ENCODE measurements at regions not wholly inside any gene's neighbourhood (a gene's known extent, or its start where the extent isn't known, plus 50 kb on each side); places are given as distances from the start of the nearest gene placed in this dataset.
"Not testable (repeated sequence)": the region's sequence is repeated elsewhere in the genome, so short reads cannot be mapped to it uniquely, and the experiment has no call there.

DNA sequence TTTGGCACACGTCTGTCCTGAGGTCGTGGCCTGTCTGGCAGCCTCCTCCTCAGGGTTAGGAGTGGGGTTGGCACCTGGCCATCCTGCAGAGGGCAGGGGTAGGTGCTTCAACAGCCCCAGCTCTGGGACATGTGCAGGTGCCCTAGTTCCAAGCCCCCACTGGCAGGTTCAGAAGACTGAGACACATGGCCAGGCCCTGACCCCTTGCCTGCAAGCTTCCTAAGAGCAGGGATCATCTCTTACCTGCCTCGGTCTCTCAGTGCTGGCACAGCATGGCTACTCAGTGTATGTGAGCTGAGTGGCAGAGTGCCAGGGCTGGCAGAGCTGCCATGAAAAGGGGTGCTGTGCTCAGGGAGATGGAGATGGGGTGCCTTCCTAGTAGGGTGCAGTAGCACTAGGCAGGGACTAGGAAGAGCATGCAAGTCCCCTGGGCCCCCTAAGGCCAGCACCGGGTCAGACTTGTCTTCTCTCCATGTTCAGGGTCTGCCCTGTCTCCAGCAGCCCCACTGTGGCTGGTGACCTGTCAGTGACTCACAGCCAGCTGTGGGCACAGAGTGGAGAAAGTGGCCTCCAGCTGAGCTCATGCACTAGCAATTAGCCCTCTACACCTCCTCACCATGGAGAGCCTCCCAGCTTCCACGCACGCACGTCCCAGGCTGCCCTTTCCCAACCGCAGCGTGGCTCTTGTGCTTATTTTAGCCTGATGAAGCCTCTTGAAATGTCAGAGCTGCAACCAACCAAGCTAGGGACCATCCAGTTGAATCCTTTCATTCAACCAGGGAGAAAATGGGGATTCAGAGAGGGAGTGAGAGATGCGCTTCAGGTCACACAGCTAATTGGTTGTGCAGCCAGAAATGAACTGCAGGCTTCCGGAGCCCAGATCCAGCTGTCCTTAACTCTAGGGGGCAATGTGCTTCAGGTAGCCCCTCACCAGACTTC, 116.6 kb downstream of the MRPL14 start:
- no peak for DNase-seq

DNA sequence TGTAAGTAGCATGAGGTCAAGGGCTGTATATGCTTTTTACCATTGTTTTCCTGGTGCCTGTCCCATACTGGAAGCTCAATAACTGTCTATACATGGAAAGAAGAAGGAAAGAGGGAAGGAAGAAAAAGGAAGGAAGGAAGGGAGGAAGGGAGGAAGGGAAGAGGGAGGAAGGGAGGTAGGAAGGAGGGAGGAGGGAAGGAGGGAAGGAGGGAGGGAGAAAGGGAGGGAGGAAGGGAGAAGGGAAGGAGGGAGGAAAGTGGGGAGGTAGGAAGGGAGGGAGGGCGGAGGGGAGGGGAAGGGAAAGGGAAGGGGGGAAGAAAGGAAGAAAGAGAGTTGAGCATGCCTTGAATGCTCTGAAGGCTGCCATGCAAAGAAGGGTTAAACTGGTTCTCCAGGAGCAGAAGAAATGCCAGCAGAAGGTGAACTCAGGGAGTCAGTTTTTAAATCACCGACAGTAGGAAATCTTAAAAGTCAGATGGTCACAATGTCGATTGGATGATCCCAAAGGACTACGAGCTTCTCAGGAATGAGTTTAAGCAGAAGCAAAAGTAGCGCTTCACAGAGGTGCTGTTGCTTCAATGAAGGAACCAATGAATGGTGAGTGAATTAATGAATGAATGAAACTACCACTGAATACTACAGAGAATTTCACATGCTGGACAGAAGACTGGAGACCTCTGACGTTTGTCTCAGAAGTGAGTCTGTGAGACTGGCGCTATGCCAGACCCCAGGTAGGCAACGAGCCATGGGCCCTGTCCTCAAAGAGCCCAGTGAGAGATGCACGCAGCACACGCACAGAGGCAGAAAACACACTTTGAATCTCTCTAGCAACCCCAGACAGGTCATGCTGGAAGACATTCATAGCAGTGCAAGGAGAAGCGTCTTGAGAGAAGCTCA, 117.6 kb downstream of the MRPL14 start:
- no peak for DNase-seq

DNA sequence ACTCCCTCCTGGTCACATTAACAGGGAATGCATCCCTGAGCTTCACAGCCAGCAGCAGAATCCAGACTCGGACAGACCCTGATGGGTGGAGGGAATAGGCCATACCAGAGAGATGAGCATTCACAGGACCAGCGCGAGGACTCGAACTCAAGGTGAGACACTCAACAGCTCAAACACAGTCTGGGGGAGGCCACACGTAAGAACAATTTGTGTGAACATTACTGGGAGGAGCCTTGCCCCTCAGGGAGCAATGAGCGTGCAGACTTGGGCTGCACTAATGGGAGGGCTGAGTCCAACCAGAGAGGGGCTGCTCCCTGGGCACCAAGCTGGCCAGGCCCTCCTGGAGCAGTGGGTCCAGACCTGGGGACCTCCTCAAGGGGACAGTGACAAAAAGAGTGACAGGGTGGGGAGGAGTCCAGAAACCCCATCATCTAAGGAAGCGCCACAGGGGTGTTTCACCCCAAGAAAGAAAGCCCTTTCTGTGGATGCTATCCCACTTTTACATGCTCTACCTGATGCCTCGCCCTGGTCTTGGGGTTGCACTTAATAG, 118.4 kb downstream of the MRPL14 start:
- DNase-seq = no peak

DNA sequence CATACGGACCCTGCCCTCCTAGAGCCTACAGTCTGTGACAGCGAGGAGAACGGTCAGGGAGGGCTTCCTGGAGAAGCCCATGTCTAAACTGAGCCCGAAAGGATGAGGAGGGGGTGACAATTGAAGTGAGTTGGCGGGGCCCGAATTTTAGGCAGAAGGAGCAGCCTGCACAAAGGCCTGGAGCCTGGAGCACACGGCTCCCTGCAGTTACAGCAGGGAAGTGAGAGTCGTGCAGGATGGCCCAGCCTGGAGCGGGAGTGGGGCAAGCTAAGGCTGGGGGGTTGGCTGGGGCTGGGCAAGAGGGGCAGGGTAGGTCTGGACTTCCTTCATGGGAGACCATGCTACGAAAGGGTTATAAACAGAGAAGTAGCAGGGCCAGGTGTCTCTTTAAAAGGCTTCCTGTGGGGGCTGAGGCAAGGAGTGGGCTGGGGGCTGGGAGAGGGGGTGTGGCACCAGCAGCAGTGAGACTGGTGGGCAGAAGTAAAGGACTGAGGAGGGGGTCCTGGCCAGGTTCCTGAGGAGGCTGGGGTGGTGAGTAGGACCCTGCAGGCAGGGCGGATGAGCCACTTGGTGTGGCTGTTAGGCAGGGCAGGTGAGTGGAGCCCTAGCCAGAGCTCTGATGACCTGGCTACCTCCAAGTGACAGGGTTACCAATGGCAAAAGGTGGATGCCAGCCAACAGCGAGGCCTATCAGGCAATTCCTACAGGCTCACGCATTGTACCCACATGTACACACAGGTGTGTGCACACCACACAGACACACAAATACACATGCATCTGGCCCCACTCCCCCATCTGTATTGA, 119.2 kb downstream of the MRPL14 start:
- DNase-seq = no peak

DNA sequence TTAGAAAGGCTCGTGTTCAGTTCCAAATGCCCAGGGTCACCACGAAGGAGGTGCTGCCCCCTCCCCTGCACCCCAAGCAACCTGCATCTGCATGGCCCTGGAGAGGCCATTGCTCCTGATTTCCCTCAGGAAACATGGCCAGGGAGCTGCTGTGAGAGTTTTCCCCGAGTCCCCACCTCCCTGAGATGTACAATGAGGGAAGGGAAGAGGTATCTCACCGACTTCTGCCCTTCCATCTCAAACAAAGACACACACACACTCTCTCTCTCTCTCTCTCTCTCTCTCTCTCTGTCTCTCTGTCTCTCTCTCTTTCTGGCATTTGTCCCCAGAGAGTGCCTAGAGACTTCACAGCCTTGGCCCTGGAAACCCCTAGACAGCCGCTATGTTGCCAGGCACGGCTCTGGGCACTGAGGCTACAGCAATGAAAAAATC, 120.4 kb downstream of the MRPL14 start:
- no peak for DNase-seq

DNA sequence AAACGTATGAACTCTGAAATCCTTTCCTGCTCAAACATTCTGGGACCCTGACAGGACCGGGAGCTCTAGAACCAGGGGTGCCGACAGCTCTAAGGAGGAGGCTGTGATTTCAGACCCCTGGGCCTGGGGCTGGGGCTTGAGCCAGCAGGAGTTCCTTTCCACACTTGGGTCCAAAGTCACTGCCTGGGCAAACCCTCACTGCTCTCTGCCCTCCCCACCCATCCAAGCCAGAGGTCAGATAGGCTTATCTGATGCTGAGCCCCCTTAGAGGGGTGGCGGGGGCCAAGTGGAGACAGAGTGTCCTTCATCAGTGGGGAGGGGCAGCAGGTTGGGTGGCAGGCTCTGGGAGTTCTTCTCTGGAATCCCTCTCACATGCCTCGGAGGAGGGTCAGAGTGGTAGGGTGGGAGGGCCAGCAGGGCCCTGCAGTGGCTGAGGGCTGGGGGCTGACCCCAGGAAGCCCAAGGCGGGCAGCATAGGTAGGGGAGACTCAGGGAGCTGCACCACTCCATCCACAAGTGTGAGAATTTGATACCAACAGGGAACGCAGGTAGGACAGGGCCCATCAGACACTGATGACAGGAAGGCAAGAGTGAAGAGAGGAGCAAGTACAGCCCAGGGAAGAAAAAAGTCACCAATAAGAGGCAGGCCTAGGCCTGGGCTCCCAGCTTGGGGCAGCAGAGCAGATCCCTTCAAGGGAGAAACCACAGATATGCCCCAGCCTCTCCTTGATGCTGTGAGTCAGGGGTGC, 121.0 kb downstream of the MRPL14 start:
- no peak for DNase-seq

DNA sequence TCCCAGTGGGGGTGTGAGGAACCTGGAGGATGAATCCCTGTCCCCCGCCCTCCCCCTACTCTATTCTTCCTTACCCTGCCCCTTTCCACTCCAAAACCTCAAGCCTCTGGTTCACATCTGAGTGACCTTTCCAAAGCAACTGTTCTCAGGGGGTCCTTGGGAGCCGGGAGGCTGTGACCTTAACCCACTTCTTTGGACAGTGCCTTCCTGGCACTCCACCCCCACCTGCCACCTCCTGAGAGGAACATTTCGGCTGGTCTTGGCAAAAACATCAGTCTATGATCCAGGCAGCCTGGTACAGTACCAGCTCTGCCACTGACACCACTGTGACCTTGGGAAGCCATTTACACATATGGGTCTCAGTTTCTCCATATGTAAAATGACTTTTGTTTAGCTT, 121.7 kb downstream of the MRPL14 start:
- DNase-seq = no peak

DNA sequence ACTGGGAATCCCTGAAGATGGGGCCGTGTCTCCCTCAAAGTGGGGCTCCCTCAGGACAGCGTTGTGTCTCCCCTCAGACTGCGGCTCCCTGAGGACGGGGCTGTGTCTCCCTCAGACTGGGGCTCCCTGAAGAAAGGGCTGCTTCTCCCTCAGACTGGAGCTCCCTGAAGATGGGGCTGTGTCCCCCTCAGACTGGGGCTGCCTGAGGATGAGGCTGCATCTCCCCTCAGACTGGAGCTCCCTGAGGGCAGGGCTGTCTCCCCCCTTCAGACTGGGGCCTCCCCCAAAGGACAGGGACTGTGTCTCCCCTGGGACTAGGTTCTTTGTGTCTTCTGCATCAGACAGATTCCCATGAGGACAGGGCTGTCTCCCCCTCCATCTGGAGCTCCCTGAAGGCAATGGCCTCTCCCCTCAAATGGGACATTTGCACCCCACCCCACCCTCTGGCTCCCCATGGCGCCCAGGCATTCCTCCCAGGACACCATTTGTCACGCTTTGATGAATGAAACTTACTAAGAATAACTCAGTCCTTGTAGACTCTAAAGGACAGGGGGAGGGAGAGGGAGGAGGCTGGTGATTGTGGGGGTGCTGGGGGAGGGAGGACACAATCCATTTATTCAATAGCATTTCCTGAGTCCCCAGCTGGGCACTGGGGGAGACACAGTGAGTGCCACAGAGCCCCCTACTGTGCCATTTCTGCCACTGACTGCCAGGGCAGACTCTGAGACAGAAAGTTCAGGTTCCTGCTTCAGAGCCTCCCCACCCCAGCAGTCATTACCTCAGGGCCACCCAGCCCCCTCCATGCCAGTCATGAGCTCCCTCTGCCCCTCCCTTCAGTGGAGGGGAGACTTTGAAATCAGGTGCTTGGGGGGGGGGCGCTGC, 122.4 kb downstream of the MRPL14 start:
- no peak for DNase-seq

DNA sequence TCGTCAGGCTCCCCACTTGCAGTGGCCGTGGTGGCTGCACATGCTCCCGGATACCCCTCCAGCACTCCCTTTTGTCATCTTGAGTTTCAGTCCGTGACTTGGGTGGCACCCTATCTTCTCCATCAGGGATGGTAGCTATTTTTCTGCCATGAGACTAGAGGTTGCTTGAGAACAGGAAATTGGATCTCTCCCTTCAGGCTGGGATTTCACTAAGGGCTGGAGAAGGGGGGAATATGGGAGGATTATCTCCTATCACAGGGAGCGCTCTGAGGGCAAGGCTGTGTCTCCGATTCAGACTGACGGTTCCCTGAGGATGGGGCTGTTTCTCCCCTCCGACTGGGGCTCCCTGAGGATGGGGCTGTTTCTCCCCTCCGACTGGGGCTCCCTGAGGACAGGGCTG, 123.1 kb downstream of the MRPL14 start:
- DNase-seq = no peak

DNA sequence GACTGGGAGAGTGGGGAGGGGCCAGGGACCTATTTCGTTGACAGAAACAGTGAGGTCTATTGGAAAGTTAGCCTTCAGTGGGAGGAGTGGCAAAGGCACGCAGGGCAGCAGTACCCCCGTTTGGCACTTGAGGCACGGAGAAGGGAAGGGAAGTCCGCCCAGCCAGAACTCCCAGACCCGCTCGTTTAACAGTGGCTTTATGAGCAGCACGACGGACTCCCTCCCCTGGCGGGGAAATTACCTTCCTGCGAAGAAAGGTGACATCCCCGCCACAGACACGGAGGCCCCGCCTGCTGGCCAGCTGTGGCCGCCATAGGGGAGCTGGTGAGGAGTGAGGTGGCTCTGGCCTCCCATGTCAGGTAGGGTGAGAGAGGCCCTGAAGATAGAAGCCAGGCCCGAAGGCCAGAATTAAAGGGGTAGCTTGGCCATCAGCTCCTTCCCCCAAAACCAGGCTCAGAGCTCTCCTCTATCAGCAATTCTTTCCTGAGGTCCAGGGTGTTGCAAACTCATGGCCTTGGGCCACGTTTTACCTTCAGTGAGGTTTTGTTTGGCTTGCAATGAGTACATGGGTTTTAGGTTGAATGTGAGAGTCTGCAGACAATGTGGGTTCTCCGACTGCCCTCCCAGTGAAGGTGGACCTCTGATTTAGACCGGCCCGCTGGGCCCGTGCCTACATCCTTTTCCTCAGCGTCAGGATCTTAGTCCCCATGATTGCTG, 123.7 kb downstream of the MRPL14 start:
- peak; percentile 13 for DNase-seq

DNA sequence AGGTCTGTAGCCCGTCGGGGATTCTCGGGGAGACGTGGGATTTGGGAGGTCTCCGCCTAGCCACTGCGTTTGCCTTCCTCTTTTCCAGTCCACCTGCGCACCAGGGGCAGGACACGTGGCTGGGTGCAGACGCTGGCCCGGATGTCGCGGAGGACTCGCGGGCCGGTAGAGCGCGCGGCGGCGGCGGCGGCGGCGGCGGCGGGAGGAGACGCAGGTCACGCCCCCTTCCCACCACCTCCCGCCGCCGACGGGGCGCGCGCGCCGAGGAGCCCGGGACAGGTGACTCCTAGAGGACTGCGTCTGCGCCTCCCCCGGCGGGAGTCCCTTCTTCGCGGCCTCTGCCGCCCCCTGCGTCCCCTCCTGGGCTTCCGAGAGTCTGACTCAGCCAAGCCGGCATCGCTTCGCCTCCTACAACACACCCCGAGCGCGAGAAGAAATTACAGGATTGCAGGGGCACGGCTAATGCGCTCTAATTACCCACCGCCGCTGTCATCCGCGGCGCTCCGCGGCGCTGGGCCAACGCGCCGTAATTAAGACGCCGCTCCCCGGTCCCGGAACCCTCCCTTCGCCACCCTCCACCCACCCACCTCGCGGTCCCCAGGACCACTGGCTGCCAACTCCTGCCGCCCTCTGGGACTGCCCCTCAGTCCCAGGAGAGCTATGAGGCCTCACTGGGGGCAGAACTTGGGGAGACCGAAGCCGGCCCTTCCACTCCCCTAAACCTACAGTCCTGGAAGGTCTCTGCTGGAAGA, 124.5 kb downstream of the MRPL14 start:
- DNase-seq = peak; percentile 55

DNA sequence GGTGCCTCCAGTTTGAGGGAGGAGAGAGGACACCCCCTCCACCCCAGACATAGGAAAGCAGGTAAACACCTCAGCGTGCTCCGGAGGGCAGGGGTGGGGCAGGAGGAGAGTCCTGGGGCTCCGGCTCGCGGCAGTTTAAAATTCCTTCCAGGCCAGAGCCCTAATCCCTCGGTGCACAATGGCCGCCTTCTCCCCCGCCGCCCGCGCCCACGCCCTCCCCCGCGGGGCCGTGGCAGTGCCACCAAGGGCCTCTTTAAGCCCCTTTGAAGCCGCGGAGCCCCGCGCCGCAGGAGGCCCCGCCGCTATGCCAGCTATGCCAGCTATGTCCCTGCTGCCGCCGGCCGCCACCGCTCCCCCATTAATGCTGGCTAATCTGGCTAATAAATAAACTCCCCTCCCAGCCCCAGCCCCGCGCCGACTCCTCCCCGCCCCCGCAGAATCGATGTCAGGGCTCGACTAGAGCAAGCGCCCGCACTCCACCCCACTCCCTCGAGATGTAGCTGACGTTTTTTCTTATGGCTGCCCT, 125.1 kb downstream of the MRPL14 start:
- no peak for DNase-seq

DNA sequence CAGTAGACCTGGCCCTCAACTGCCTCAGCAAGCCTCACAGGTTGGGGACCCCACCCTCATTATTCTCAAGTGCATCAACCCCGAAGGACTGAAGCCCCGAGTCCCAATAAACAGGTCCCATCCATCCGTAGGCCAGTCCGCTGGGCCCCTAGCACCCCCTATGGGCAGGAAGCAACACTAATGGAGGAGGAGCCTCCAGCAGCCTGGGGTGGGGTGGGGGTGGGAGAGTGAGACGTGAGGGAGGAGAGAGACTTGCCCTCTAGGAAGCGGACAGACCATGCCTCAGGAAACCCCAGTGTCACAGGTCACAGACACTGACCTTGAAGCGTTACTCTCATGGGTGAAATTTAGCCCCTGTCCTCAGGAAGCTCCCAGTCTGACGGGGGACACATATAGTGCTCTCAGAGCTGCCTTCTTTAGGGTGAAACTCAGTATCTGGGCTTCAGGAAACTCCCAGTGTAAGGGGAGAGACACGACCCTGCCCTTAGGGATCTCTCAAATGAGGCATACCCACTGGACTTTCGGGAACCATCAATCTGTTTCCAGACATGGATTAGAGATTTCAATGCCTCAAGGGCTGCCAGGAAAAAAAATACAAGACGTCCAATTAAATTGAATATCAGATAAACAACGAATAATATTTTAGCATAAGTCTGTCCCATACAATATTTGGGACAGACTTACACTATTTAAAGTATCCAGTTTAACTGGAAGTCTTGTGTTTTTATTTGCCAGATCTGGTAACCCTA, 125.8 kb downstream of the MRPL14 start:
- no peak for DNase-seq

DNA sequence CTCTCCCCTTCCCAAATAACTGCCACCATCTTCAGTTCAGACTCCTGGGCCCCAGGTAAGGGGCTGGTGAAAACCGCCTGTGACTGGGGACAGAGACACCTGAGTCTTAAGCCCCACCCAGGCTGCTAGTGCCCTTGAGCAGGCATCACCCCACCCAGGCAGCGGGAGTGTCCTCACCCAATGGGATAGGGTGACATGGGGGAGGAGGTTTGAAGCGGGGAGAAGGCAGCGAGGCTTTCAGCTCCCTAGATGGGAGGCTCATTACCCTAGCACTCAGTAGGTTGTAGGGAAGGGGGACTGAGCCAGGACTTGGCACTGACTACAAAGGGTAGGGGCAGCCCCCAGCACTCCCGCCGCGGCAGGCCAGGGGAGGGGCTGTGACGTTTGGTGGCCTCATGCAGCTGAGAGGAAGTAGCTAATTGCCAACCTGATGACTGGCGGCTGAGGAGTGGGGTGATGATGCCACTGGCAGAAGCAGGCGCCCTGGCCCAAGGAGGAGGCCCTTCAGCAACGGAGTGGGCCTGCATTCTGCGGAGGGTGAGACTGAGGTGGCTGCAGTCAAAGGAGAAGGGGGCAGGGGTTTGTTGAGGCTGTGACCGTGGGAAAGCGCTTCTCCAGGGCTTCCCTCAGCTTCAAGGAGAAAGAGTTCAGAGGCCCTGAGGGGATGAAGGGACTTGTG, 126.9 kb downstream of the MRPL14 start:
- peak; percentile 14 for DNase-seq

DNA sequence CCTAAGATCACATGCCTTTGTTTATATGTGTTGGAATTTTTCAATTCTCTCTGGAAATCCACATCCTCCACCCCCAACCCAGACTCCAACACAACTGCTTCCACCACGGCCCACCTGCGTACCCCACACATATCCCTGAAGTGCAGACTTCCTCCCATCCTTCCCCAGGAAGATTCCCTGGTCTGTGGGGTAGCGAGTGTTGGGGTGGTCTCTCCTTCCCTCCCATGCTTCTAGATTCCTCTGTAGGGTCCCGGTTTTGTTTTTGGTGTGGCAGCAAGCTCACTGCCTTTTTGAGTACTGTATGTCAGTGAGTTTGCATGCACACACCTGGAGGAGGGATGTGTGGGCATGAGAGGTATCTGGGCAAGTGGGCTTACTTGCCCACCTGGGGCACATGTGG, 127.6 kb downstream of the MRPL14 start:
- no peak for DNase-seq

DNA sequence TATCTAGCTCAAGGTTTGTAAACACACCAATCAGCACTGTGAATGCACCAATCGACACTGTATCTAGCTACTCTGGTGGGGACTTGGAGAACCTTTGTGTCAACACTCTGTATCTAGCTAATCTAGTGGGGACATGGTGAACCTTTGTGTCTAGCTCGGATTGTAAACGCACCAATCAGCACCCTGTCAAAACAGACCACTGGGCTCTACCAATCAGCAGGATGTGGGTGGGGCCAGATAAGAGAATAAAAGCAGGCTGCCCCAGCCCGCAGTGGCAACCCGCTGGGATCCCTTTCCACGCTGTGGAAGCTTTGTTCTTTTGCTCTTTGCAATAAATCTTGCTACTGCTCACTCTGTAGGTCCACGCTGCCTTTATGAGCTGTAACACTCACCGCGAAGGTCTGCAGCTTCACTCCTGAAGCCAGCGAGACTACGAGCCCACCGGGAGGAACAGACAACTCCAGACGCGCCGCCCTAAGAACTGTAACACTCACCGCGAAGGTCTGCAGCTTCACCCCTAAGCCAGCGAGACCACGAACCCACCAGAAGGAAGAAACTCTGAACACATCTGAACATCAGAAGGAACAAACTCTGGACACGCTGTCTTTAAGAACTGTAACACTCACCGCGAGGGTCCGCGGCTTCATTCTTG, 128.5 kb downstream of the MRPL14 start:
- DNase-seq = not testable (repeated sequence)

DNA sequence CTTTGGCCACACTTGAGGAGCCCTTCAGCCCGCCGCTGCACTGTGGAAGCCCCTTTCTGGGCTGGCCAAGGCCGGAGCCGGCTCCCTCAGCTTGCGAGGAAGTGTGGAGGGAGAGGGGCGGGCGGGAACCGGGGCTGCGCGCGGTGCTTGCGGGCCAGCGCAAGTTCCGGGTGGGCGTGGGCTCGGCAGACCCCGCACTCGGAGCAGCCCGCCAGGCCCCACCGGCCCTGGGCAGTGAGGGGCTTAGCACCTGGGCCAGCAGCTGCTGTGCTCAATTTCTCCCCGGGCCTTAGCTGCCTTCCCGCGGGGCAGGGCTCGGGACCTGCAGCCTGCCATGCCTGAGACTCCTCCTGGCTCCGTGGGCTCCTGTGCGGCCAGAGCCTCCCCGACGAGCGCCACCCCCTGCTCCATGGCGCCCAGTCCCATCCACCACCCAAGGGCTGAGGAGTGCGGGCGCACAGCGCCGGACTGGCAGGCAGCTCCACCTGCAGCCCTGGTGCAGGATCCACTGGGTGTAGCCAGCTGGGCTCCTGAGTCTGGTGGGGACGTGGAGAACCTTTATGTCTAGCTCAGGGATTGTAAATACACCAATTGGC, 129.2 kb downstream of the MRPL14 start:
- not testable (repeated sequence) for DNase-seq
